Activated T-helper 2 cell treated with anti-CD3 and anti-CD28 coated beads, Interferon-gamma antibody, Interleukin-2, Interleukin-4, amounts not matched to agents 10 μg/mL and 5 μg/mL and 100 μg/mL, durations not matched to agents 14 hours and 24 hours and 36 hours (primary cell): ENCODE measurements at regions not wholly inside any gene's neighbourhood (a gene's known extent, or its start where the extent isn't known, plus 50 kb on each side); places are given as distances from the start of the nearest gene placed in this dataset.

Source experiments
- DNase-seq: peaks from one replicate; pipeline ENCODE4 v3.0.0; 2021; ENCODE audit warnings: low spot score
- H3K27ac Mint-ChIP-seq: one replicate; pipeline ENCODE4 v1.8.0; 2021; ENCODE audit warnings: mixed read lengths
- H3K27me3 Mint-ChIP-seq: one replicate; pipeline ENCODE4 v1.8.0; 2021; ENCODE audit warnings: low read depth, mixed read lengths
- H3K36me3 Mint-ChIP-seq: one replicate; pipeline ENCODE4 v1.8.0; 2021; ENCODE audit warnings: low read depth, mixed read lengths
- H3K4me1 Mint-ChIP-seq: one replicate; pipeline ENCODE4 v1.8.0; 2021; ENCODE audit warnings: low read depth, mixed read lengths
- H3K4me3 Mint-ChIP-seq: one replicate; pipeline ENCODE4 v1.8.0; 2021; ENCODE audit warnings: low read depth, mild to moderate bottlenecking, moderate library complexity, mixed read lengths
- H3K9me3 Mint-ChIP-seq: one replicate; pipeline ENCODE4 v1.8.0; 2021; ENCODE audit warnings: mixed read lengths
- intact Hi-C: fragments of 100-400 bp; cut with micrococcal nuclease; formaldehyde crosslinking; loops from one replicate; pipeline ENCODE4 v1.15.1; 2023

GRCh38 chr4:138948918-138949317 lies 66.7 kb upstream of the NOCT start:
- Mint-ChIP-seq H3K36me3 (no peaks in the 10 kb centered on the region), H3K9me3 (no peaks in the 10 kb centered on the region), H3K4me1 (no peaks in the 10 kb centered on the region), H3K4me3 (no peak overlapping the region), H3K27ac (no peak overlapping the region), H3K27me3 (no peaks in the 10 kb centered on the region)
- DNase-seq, result no peak
- intact Hi-C loops, result no loop called here

GRCh38 chr4:138946306-138946705 lies 69.3 kb upstream of the NOCT start:
- Mint-ChIP-seq H3K27me3 (no peaks in the 10 kb centered on the region), H3K36me3 (no peaks in the 10 kb centered on the region), H3K9me3 (no peaks in the 10 kb centered on the region), H3K4me3 (no peak overlapping the region), H3K27ac (no peak overlapping the region), H3K4me1 (no peaks in the 10 kb centered on the region)
- intact Hi-C loops, result no loop called here
- DNase-seq, result no peak

- H3K27me3 Mint-ChIP-seq, result no peaks in the 10 kb centered on the region
- no peak for DNase-seq
- intact Hi-C loops, result no loop called here
- no peaks in the 10 kb centered on the region for H3K4me1 Mint-ChIP-seq
- H3K4me3 Mint-ChIP-seq, result no peak overlapping the region
- H3K9me3 Mint-ChIP-seq, result no peaks in the 10 kb centered on the region
- H3K27ac Mint-ChIP-seq, result no peak overlapping the region
- no peaks in the 10 kb centered on the region for H3K36me3 Mint-ChIP-seq
Observed at GRCh38 chr4:138945840-138946239, 69.7 kb upstream of the NOCT start.

DNA sequence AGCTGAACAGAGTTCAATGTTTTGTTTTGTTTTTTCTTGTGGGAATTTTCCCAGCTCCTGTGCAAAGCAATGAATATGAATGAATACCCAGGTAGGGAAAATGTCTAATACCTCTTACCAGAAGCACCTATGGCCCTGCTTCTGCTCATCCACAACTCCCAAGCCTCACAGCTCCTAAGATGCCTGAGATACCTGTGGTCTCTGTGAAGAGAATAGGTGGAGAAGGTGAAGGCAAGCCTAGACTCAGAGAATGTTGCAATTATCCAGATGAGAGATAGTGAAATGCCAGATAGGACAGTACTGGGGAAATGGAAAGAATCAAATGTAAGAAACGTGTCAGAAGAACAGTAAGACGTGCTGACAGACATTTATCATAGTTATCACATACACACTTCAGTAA lies 70.2 kb upstream of the NOCT start:
- H3K27ac Mint-ChIP-seq, result no peak overlapping the region
- no peaks in the 10 kb centered on the region for H3K36me3 Mint-ChIP-seq
- no peaks in the 10 kb centered on the region for H3K9me3 Mint-ChIP-seq
- no peaks in the 10 kb centered on the region for H3K27me3 Mint-ChIP-seq
- intact Hi-C loops, result no loop called here
- DNase-seq, result no peak
- H3K4me3 Mint-ChIP-seq, result no peak overlapping the region
- H3K4me1 Mint-ChIP-seq, result no peaks in the 10 kb centered on the region

- intact Hi-C loops, result no loop called here
- H3K27me3 Mint-ChIP-seq, result no peaks in the 10 kb centered on the region
Observed at GRCh38 chr4:138943893-138944292, 71.7 kb upstream of the NOCT start.

DNA sequence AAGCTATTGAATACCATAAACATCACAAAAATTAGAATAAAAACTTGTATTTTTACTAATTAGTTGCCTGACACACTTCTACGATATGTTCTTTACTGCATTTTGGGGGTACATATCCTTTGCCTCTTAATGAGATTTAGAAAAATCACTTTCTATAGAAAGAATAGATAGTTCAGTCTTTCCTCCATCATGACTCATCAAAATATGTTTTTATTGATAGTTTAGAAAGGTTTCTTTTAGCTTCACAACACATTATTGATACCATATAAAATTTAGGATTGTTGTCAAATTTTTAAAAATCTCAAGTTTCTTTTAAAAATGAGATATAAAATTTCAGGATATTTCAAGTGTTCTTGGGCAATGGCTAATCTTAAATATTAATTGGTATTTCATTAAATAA lies 74.5 kb upstream of the NOCT start:
- no peaks in the 10 kb centered on the region for H3K4me1 Mint-ChIP-seq
- H3K27me3 Mint-ChIP-seq, result peaks cover 4% of the 10 kb centered on the region
- no peak overlapping the region for H3K4me3 Mint-ChIP-seq
- no peak for DNase-seq
- H3K36me3 Mint-ChIP-seq, result no peaks in the 10 kb centered on the region
- H3K9me3 Mint-ChIP-seq, result no peaks in the 10 kb centered on the region
- H3K27ac Mint-ChIP-seq, result no peak overlapping the region
- intact Hi-C loops, result no loop called here

More at GRCh38 chr4:138943893-138944292, 71.7 kb upstream of the NOCT start:
- no peak for DNase-seq
- H3K36me3 Mint-ChIP-seq, result no peaks in the 10 kb centered on the region
- no peak overlapping the region for H3K27ac Mint-ChIP-seq
- H3K9me3 Mint-ChIP-seq, result no peaks in the 10 kb centered on the region
- no peaks in the 10 kb centered on the region for H3K4me1 Mint-ChIP-seq
- H3K4me3 Mint-ChIP-seq, result no peak overlapping the region

DNA sequence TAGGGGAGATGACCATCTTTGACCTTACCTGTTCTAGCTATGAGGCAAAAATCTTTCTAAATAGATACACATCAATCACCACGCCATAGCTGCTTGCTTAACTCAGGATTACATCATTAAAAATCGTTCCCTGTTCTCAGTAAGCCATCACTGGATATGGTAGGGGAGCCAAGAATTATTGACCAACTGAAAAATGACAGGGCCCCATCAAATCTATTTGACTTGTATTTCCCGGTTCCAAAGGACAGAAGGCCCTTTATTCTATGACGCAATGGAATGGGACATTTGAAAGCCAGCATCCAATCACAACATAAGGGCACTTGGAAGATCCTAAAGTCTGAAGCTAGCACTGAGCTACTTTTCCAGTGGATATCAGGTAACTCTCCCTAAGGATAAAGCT lies 75.6 kb upstream of the NOCT start:
- H3K27ac Mint-ChIP-seq, result no peak overlapping the region
- intact Hi-C loops, result no loop called here
- no peak for DNase-seq
- H3K36me3 Mint-ChIP-seq, result no peaks in the 10 kb centered on the region
- peaks cover 7% of the 10 kb centered on the region for H3K27me3 Mint-ChIP-seq
- no peaks in the 10 kb centered on the region for H3K4me1 Mint-ChIP-seq
- no peaks in the 10 kb centered on the region for H3K9me3 Mint-ChIP-seq
- H3K4me3 Mint-ChIP-seq, result no peak overlapping the region

DNA sequence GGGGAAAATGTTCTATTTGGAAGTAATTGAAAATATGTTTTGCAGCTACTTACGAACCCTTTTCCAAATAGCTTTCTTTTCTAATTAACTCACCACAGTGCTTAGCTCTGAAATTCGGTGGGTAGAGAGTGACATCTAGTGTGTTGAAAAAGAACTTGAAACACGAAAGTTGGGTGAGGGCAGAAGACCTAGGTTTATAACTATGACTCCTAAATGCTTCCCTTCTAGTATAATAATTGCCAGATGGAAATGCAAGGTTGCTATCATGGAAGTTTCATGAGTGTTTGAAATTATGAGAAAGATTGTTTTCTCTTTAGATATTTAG lies 77.3 kb upstream of the NOCT start:
- H3K27me3 Mint-ChIP-seq, result peaks cover 12% of the 10 kb centered on the region
- DNase-seq, result no peak
- H3K36me3 Mint-ChIP-seq, result no peaks in the 10 kb centered on the region
- H3K4me3 Mint-ChIP-seq, result no peak overlapping the region
- no peaks in the 10 kb centered on the region for H3K9me3 Mint-ChIP-seq
- H3K27ac Mint-ChIP-seq, result no peak overlapping the region
- intact Hi-C loops, result no loop called here
- H3K4me1 Mint-ChIP-seq, result no peaks in the 10 kb centered on the region

DNA sequence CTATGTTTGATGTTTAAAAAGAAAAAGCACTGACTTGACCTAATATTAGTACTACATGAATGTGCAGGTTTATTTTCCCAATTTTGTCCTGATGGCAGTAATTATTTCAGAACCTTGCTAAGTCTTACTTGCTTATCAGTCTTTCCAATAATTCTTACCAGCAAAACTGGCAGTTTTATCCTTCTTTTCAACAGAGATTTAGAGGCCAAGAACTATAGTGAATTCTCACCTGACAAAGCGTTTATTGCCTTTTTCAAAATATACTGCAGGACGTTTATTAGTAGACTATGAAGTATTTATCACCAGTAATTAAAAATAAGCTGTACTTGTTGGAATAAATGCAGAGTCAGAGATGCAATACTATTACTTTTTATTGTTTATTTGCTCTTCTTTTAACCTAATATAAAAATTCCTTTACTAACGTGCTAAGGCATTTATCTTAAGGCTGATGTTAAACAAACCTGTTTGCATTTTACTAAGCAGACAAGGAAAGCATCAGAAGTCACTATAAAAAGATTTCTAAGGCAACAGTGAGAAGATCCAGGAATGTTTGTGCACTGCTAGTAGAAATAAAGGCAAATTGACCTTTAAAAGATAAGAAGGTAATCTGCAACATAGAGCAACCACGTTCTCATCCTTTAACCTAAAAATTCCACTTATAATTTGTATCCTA lies 80.3 kb upstream of the NOCT start:
- no peak for DNase-seq
- no peak overlapping the region for H3K27ac Mint-ChIP-seq

DNA sequence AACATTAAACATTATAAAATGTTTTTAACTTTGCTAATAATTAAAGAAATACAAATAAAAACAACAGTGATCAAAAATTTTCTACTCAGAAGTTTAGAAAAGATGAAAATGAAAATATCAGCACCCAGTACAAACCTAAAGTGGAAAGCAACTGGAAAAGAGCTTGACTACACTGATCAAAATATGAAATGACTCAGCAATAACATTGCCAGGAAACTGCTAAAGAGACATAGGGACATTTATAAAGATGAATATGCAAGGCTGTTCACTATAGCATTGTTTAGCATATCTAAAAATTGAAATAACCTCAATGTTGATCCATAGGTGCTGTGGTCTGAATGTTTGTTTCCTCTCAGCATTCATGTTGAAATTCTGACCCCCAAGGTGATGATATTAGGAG lies 88.5 kb upstream of the NOCT start:
- Mint-ChIP-seq H3K9me3 (no peaks in the 10 kb centered on the region), H3K4me1 (no peaks in the 10 kb centered on the region), H3K27me3 (no peaks in the 10 kb centered on the region), H3K27ac (no peak overlapping the region), H3K4me3 (no peak overlapping the region), H3K36me3 (no peaks in the 10 kb centered on the region)
- intact Hi-C loops, result no loop called here
- DNase-seq, result no peak

More for the DNA sequence above, 80.3 kb upstream of the NOCT start:
- H3K4me1 Mint-ChIP-seq, result no peaks in the 10 kb centered on the region
- H3K9me3 Mint-ChIP-seq, result no peaks in the 10 kb centered on the region
- H3K27me3 Mint-ChIP-seq, result peaks cover 12% of the 10 kb centered on the region
- no peaks in the 10 kb centered on the region for H3K36me3 Mint-ChIP-seq
- no peak overlapping the region for H3K4me3 Mint-ChIP-seq
- intact Hi-C loops, result no loop called here

DNA sequence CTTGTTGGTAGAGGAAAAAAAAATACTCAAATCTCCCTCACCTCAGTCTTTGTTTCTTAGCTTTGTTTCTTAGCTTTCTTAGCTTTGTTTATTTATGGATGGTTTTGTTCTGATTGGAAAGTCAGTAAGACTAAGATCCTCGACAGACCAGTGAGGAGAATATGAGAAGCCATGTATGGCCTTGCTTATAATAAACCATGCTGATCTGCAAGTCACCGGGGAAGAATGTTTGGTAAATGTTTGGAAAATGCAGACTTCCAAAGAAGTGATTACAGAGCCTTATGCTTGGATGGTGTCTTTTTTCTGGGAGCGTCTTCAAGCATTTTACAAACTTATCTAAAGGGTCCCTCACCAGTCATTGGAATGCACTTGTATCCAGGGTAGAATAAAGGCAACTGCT lies 90.1 kb upstream of the NOCT start:
- Mint-ChIP-seq H3K36me3 (no peaks in the 10 kb centered on the region), H3K27ac (no peak overlapping the region), H3K4me1 (no peaks in the 10 kb centered on the region), H3K9me3 (no peaks in the 10 kb centered on the region), H3K4me3 (no peak overlapping the region), H3K27me3 (peaks cover 3% of the 10 kb centered on the region)
- intact Hi-C loops, result no loop called here
- no peak for DNase-seq

- Mint-ChIP-seq H3K27me3 (peaks cover 14% of the 10 kb centered on the region), H3K4me1 (peaks cover 1% of the 10 kb centered on the region), H3K9me3 (no peaks in the 10 kb centered on the region), H3K4me3 (no peak overlapping the region), H3K27ac (no peak overlapping the region), H3K36me3 (no peaks in the 10 kb centered on the region)
- peak; percentile 12 for DNase-seq
- intact Hi-C loops, result no loop called here
Observed at GRCh38 chr4:138919094-138919936, 96.3 kb upstream of the NOCT start.

- intact Hi-C loops, result no loop called here
Observed at GRCh38 chr4:138918169-138918869, 97.3 kb upstream of the NOCT start.

More at GRCh38 chr4:138918169-138918869, 97.3 kb upstream of the NOCT start:
- Mint-ChIP-seq H3K9me3 (no peaks in the 10 kb centered on the region), H3K36me3 (no peaks in the 10 kb centered on the region), H3K27ac (no peak overlapping the region), H3K4me1 (peaks cover 1% of the 10 kb centered on the region), H3K27me3 (peaks cover 14% of the 10 kb centered on the region), H3K4me3 (no peak overlapping the region)
- DNase-seq, result no peak
